Hematopoietic multipotent progenitor cell treated with erythropoietin and hydrocortisone succinate and interleukin-3 and kit ligand, for 4 days (in vitro differentiated cells): ENCODE measurements at regions not wholly inside any gene's neighbourhood (a gene's known extent, or its start where the extent isn't known, plus 50 kb on each side); places are given as distances from the start of the nearest gene placed in this dataset.
"Not testable (repeated sequence)": the region's sequence is repeated elsewhere in the genome, so short reads cannot be mapped to it uniquely, and the experiment has no call there.

ENCODE experiments used
- DNase-seq: peaks from one replicate; pipeline ENCODE4 v3.0.0-alpha.2; 2015

DNA sequence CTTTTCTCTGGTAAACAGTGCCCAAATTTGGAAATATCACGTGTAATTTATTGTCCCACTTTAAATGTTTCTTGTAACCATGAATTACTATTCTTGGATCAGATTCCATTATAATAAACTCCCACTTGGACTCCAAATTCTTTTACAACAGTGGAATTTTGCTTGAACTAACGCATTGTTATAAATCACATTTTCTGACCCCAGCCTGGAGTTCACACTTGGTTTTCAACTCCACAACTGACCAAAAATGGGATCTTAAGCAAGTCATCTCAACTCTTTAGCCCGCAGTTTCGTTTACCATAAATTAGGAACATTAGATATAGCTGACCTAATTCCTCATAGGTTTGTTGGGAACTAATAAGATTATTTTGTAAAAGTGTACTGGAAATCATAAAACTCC, 336.8 kb upstream of the NCAM1 start:
- no peak for DNase-seq

GRCh38 chr11:112624971-112625370, 336.2 kb upstream of the NCAM1 start:
- not testable (repeated sequence) for DNase-seq

- DNase-seq, result no peak
These were observed 335.4 kb upstream of the NCAM1 start for GRCh38 chr11:112625814-112626213.

GRCh38 chr11:112626731-112627130, 334.5 kb upstream of the NCAM1 start:
- DNase-seq, result no peak

GRCh38 chr11:112627588-112628045, 333.6 kb upstream of the NCAM1 start:
- DNase-seq, result no peak

- DNase-seq, result no peak
These were observed 332.5 kb upstream of the NCAM1 start for GRCh38 chr11:112628676-112629075.

DNA sequence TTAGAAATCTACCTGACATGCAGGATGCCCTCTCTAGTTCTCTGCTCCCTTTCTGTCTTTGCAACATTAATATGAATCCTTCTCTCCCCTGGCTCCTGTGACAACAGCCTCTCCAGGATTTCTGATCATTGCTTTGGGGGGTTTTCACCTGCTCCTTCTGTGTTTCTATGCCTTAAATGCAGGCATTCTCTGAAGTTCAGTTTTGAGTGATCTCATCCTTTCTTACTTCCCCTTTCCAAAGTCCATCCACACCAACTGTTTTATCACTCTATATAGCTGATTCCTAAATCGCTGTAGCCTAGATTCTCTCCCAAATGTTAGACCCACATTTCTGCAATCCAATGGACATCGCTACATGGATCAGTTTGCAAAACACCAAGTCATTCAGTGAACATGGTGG, 330.7 kb upstream of the NCAM1 start:
- no peak for DNase-seq

DNA sequence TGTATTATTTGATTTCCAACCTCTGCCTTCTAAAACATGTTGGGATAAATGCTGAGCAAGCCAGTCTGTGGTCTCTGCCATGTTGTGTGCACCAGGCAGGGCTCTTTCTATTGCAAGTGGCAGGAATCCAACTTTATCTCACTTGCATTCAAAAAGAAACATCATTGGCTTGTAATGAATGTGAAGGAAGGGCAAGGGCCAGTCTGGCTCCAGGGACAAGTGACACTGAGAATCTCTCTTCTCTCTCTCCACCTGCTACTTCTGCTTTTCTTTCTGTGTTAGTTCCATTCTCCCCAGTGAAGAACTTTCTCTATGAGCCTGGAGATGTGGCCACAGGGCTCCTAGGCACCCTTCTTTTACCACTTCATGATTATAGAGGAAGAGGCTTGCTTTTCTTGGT, 329.9 kb upstream of the NCAM1 start:
- no peak for DNase-seq

DNA sequence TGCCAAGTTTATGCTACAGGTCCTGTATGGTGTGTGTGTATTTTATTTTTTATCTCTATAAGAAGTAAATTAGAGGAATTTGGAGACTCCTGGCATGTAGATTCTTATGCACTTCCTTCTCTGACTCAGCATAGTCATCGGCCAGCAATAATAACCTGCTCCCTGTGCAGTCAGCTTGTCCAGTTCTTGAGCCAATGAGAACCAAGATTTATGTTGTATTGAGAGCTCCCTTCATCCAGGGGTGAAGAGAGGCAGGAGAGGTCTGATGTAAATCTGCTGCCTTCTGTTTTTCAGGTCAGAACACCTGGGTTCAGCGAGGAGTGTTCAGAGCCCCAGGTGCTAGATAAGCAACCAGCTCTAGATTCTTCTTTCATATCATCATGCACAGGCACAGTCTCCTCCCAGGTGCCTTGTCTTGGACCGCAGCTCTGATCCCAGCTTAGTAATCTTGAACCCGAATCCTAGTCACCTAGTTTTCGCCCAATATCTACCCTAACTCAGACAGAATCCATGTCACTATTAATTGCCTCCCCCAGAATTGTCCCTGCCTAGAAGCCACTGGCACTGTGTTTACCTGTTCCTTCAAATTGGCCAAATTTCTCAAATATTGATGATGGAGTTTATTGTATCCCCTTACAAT, 328.2 kb upstream of the NCAM1 start:
- no peak for DNase-seq

DNA sequence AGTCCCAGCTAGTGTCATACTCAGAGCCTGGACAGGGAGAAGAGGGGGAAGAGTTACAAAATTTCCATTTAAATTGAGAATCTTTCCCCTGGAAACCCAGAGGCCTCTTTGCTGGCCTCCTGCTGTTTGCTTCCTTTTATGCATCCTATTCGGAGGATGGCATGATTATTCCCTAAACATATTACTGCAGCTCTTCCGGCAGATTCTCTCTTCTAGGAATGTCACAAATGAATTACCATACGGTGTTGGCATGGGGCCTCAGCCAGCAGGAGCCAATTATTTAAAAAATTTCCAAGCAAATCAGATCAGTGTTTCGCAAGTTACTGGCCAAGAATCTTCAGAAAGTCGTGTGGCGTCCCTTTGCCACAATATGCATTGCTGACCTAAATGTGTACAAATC, 326.7 kb upstream of the NCAM1 start:
- no peak for DNase-seq

DNA sequence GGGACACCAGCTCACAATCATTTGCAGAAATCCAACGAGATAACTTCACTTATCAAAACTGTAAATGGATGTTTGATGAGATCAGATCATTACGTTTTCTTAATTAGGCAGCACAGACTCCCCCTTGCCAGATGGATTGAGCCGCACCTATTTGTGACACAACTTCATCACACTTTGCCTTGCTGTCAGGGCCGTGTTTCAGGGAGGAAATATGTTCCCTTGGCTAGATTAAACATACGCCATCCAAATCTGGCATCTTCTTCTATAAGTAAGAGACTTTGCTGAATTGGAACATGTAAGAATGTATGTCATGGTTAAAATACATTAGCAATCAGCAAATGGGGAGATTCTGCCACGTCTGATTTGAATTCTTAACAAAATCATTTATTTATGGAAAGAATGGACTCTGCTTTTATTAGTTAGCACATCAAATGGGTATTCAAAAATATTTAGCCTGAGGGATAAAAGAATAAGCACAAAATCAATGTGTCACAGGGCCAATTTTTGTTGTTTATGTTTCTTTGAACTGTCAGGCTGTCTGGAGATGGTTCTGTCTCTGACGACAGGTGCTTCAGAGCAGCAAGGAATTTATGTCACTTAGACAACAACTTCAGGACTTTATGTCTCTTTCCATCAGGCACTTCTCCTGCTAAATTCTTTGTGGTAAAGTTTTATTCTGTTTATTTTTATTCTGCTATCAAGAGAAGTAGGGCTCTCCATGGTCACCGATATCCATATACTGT, 326.1 kb upstream of the NCAM1 start:
- DNase-seq, result no peak

- no peak for DNase-seq
These were observed 324.1 kb upstream of the NCAM1 start for GRCh38 chr11:112637076-112637475.

GRCh38 chr11:112637876-112638275, 323.3 kb upstream of the NCAM1 start:
- DNase-seq, result no peak

- no peak for DNase-seq
These were observed 321.8 kb upstream of the NCAM1 start for GRCh38 chr11:112639469-112639868.

DNA sequence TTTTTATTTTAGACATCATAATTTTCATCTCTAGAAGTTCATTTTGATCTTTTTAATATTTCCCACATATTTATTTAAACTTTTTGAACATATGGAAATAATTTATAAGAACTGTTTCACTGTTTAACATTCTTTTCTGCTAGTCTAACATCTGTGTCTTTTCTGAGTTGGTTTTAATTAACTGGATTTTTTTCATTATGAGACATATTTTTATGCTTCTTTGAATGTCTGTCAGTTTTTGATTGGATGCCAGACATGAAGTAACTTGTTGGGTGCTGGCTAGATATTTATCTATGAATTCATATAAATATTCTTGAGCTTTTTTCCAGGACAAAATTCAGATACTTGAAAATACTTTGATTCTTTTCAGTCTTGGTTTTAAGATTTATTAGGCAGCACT, 317.8 kb upstream of the NCAM1 start:
- DNase-seq, result no peak

- no peak for DNase-seq
These were observed 316.6 kb upstream of the NCAM1 start for GRCh38 chr11:112644410-112645131.

- no peak for DNase-seq
These were observed 311.4 kb upstream of the NCAM1 start for GRCh38 chr11:112649856-112650255.

GRCh38 chr11:112650527-112650926, 310.7 kb upstream of the NCAM1 start:
- DNase-seq, result no peak

- no peak for DNase-seq
These were observed 309.8 kb upstream of the NCAM1 start for GRCh38 chr11:112651386-112651785.

DNA sequence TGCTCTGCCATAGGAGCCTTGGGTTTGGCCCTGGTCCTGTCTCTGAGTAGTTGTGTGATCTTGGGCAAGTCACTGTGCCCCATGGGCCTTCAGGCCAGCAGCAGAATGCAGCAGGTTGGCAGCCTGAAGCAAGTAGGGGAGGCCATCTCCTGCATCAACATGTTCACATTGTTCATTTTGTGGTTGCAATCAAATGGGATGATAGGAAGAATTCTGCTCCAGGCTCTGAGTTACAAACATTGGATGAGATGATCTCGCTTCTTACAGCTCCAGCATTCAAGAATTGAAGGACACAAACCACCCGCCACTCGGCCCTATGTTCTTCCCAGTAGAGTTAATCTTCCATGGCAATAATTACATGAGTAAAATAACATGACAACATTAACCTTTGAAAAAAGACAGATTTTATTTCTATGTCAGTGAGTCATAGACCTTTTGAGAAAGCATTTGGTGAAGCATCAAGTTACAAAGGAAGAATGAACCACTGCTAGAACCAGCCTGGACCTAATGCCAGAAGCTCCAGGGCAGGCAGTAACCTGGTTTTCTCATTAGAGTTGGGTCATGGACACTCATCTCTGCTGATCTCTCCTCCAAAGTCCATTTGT, 308.3 kb upstream of the NCAM1 start:
- no peak for DNase-seq

DNA sequence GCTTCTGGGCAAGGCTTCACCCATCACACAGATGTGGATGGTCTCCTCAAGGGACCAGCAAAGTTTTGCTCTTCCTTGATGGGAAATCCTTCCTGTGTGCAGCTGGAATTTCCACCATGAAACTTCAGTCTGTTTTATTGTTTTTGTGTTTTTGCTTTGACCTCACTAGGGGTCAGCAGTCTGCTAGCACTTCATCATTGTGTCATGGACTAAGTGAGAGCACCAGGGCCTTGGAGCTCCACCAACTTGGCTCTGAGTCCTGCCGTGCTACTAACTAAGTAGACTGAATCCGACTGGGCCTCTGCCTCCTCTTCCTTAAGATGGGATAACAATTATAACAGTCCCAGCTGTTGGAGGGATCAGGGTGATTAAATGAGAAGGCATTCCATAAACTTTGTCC, 305.8 kb upstream of the NCAM1 start:
- no peak for DNase-seq

DNA sequence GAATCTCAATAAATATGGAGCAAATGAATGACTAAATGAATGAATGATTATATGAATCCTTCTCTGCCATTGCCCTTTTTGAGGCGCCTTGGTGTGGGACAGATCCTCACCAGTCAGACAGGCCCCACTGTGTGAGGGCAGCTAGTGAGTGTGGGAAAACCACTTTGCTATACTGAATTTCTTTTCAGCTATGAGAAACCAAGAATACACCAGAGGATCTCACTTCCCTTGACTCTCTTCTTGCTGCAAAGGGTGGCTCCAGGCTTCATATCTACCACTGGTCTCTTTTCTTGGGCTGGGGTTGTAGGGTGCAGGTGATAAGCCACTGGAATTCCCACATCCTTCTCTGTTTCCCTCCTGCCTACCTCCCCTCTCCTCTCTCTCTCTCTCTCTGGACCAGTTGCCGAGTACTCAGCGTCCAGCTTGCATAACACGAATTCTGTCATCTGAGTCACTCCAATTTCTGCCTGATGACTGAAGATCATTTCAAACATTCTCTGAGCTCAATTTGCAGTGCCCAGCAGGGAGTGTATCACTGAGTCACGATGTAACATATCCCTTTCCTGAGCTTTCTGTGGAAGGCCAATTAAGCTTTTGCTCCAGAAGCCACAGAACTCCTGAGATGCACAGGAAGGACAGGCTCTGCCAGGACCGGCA, 304.3 kb upstream of the NCAM1 start:
- no peak for DNase-seq

- DNase-seq, result no peak
These were observed 302.8 kb upstream of the NCAM1 start for GRCh38 chr11:112658431-112658878.
